HCEC 1CT (cell line): ENCODE measurements at regions not wholly inside any gene's neighbourhood (a gene's known extent, or its start where the extent isn't known, plus 50 kb on each side); places are given as distances from the start of the nearest gene placed in this dataset.
A peak's percentile ranks its signal among the peaks of the same experiment; 100 is the strongest.
"Not testable (repeated sequence)": the region's sequence is repeated elsewhere in the genome, so short reads cannot be mapped to it uniquely, and the experiment has no call there.

ENCODE experiments used
- DNase-seq: peaks from one replicate; pipeline ENCODE4 v3.0.0-alpha.2; 2017

GRCh38 chr1:214715126-214715525, 112.1 kb downstream of the CENPF start:
- DNase-seq, result no peak

GRCh38 chr1:214717351-214717750, 114.4 kb downstream of the CENPF start:
- no peak for DNase-seq

GRCh38 chr1:214718724-214719123, 115.7 kb downstream of the CENPF start:
- peak; percentile 16 for DNase-seq

GRCh38 chr1:214719207-214719606, 116.2 kb downstream of the CENPF start:
- no peak for DNase-seq

- DNase-seq, result no peak
Observed at GRCh38 chr1:214720561-214720960, 117.6 kb downstream of the CENPF start.

- no peak for DNase-seq
Observed at GRCh38 chr1:214727274-214727673, 124.3 kb downstream of the CENPF start.

- no peak for DNase-seq
Observed at GRCh38 chr1:214739621-214740238, 136.7 kb downstream of the CENPF start.

GRCh38 chr1:214740471-214740870, 137.5 kb downstream of the CENPF start:
- DNase-seq, result no peak

GRCh38 chr1:214747050-214747635, 144.1 kb downstream of the CENPF start:
- DNase-seq, result no peak

GRCh38 chr1:214753236-214753852, 150.3 kb downstream of the CENPF start:
- no peak for DNase-seq

GRCh38 chr1:214761030-214761429, 158.0 kb downstream of the CENPF start:
- no peak for DNase-seq

GRCh38 chr1:214762902-214763301, 159.9 kb downstream of the CENPF start:
- no peak for DNase-seq

- no peak for DNase-seq
Observed at GRCh38 chr1:214764502-214764901, 161.5 kb downstream of the CENPF start.

- DNase-seq, result no peak
Observed at GRCh38 chr1:214767221-214767620, 164.2 kb downstream of the CENPF start.

- DNase-seq, result not testable (repeated sequence)
Observed at GRCh38 chr1:214769666-214770065, 166.7 kb downstream of the CENPF start.

GRCh38 chr1:214777364-214777763, 174.4 kb downstream of the CENPF start:
- DNase-seq, result no peak

- no peak for DNase-seq
Observed at GRCh38 chr1:214791961-214792360, 189.0 kb downstream of the CENPF start.

- no peak for DNase-seq
Observed at GRCh38 chr1:214792527-214793186, 189.7 kb downstream of the CENPF start.

- no peak for DNase-seq
Observed at GRCh38 chr1:214793708-214794107, 190.7 kb downstream of the CENPF start.

GRCh38 chr1:214801191-214801590, 198.2 kb downstream of the CENPF start:
- DNase-seq, result no peak

- DNase-seq, result peak; percentile 73
Observed at GRCh38 chr1:214808845-214809460, 206.0 kb downstream of the CENPF start.

- DNase-seq, result no peak
Observed at GRCh38 chr1:214816603-214817002, 213.6 kb downstream of the CENPF start.

- DNase-seq, result no peak
Observed at GRCh38 chr1:214823311-214824117, 220.5 kb downstream of the CENPF start.
